Liver (tissue), 3 donors: ENCODE measurements at regions not wholly inside any gene's neighbourhood (a gene's known extent, or its start where the extent isn't known, plus 50 kb on each side); places are given as distances from the start of the nearest gene placed in this dataset.

Experiments used
- EGR1 ChIP-seq, 2 donors: IDR thresholded peaks; 2 replicates each; pipeline ENCODE4 v1.6.1; 2016 to 2018; ENCODE audit warnings: antibody characterized with exemption in 2 of 2, low read depth in 2 of 2
- TF ChIP-seq, protein P1 (sequence below): fragments of 150-350 bp; IDR thresholded peaks from 2 replicates; pipeline ENCODE4 v1.5.1; 2017; ENCODE audit warnings: improper control_type of control experiment, low read depth, low read length; ENCODE audit not compliant: missing input control
- TF ChIP-seq, protein P2 (sequence below): IDR thresholded peaks from 2 replicates; pipeline ENCODE4 v1.6.1; 2016; ENCODE audit warnings: antibody characterized with exemption
- donor health status: healthy.
- donor health status: healthy.

DNA sequence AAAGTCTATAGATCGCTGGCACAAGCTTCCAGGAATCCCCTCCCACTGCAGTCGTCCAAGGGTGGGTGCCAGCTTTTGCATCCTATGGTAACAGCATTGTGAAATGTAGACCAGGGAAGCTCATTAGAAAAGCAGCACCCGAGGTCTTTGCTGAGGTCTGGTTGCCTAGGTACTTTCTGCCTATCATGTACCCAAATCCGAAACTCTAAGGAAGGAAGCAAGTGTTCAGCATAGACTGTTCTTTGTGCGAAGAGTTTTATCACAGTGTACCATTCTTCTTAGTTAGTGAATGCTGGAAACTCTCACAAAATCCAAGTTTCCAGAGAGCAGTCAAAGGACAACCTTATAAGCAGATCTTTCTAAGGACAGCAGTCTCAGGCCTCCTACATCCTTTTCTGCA is 1532.7 kb upstream of the TMEM132C start:
- TF ChIP-seq, protein P1, sequence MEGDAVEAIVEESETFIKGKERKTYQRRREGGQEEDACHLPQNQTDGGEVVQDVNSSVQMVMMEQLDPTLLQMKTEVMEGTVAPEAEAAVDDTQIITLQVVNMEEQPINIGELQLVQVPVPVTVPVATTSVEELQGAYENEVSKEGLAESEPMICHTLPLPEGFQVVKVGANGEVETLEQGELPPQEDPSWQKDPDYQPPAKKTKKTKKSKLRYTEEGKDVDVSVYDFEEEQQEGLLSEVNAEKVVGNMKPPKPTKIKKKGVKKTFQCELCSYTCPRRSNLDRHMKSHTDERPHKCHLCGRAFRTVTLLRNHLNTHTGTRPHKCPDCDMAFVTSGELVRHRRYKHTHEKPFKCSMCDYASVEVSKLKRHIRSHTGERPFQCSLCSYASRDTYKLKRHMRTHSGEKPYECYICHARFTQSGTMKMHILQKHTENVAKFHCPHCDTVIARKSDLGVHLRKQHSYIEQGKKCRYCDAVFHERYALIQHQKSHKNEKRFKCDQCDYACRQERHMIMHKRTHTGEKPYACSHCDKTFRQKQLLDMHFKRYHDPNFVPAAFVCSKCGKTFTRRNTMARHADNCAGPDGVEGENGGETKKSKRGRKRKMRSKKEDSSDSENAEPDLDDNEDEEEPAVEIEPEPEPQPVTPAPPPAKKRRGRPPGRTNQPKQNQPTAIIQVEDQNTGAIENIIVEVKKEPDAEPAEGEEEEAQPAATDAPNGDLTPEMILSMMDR, result no peak
- no peak for TF ChIP-seq EGR1 (IDR thresholded peaks at IDR 0.05; ENCODE audit: low read depth in 2 of 2)
- TF ChIP-seq, protein P2, sequence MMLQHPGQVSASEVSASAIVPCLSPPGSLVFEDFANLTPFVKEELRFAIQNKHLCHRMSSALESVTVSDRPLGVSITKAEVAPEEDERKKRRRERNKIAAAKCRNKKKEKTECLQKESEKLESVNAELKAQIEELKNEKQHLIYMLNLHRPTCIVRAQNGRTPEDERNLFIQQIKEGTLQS, result no peak
